K562 (cell line): ENCODE measurements at regions not wholly inside any gene's neighbourhood (a gene's known extent, or its start where the extent isn't known, plus 50 kb on each side); places are given as distances from the start of the nearest gene placed in this dataset.

Source experiments
- ARID4B ChIP-seq: sonication (generic); formaldehyde crosslinking; IDR thresholded peaks from 2 replicates; pipeline ENCODE4 v1.8.0; 2022; ENCODE audit warnings: mild to moderate bottlenecking, missing genetic modification reagents
- EGR1 ChIP-seq: fragments of 450-650 bp; conservative IDR thresholded peaks from 2 replicates; pipeline ENCODE4 v1.6.1; 2017; ENCODE audit warnings: mild to moderate bottlenecking
- EP400 ChIP-seq: fragments of 450-650 bp; IDR thresholded peaks from 2 replicates; pipeline ENCODE4 v1.6.1; 2017; ENCODE audit warnings: antibody characterized with exemption, mild to moderate bottlenecking, moderate library complexity
- POLR2A ChIP-seq: fragments of 450-650 bp; conservative IDR thresholded peaks from 2 replicates; pipeline ENCODE4 v1.6.1; 2016
- ZBTB34 ChIP-seq: fragments of 250-450 bp; sonication (Bioruptor Pico); IDR thresholded peaks from 2 replicates; pipeline ENCODE4 v1.8.0; 2021; ENCODE audit warnings: mild to moderate bottlenecking, moderate library complexity
- ZNF407 ChIP-seq: fragments of 450-650 bp; IDR thresholded peaks from 2 replicates; pipeline ENCODE4 v1.6.1; 2016; ENCODE audit warnings: low read depth
- TF ChIP-seq, protein P1 (sequence below), 3 experiments: IDR thresholded peaks in 2 of 3; conservative IDR thresholded peaks in 1 of 3; 2 replicates each; pipeline ENCODE4 v1.5.1; 2011 to 2012; ENCODE audit warnings: low read length in 3 of 3, mild to moderate bottlenecking in 3 of 3, control low read depth in 2 of 3, improper control_type of control experiment in 1 of 3, inconsistent platforms in 1 of 3, low read depth in 1 of 3, mixed read lengths in 1 of 3, moderate library complexity in 1 of 3; ENCODE audit not compliant: insufficient read depth in 2 of 3

DNA sequence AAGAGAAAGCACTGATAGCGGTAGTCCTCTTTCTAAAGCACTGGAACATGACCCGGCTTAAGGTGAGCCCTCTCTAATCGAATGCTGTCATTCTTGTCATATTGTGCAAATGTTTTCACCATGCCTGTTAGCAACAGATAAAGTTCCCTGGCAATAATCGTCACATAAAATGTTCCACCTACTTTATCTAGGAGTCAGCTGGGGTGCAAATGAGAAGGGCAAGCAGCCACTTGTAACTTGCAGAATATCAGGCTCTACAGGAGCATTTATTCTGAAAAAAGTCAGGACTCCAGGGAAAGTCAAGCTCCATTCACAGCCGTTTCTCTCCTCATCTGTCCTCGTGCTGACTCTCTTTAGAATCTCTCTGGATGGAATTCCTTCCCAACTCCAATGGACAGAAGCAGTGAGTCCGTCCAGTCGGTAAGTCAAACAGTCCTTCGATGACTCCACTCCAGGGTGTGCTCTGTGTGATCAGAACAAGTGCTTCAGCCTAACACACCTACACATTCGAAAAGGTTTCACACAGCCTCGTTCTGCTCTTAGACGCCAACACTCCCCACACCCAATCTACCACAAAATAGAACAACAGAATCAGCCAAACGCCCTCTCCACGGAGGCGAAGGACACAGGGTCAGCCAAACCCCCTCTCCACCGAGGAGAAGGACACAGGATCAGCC lies 101.7 kb upstream of the FRG1 start:
- no peak for TF ChIP-seq ZNF407
- TF ChIP-seq ARID4B = no peak
- no peak for TF ChIP-seq EGR1
- no peak for TF ChIP-seq EP400
- no peak for TF ChIP-seq POLR2A
- TF ChIP-seq, protein P1, sequence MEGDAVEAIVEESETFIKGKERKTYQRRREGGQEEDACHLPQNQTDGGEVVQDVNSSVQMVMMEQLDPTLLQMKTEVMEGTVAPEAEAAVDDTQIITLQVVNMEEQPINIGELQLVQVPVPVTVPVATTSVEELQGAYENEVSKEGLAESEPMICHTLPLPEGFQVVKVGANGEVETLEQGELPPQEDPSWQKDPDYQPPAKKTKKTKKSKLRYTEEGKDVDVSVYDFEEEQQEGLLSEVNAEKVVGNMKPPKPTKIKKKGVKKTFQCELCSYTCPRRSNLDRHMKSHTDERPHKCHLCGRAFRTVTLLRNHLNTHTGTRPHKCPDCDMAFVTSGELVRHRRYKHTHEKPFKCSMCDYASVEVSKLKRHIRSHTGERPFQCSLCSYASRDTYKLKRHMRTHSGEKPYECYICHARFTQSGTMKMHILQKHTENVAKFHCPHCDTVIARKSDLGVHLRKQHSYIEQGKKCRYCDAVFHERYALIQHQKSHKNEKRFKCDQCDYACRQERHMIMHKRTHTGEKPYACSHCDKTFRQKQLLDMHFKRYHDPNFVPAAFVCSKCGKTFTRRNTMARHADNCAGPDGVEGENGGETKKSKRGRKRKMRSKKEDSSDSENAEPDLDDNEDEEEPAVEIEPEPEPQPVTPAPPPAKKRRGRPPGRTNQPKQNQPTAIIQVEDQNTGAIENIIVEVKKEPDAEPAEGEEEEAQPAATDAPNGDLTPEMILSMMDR (IDR thresholded peaks at IDR 0.05 in 2 of 3, conservative IDR thresholded peaks at IDR 0.05 in 1 of 3; ENCODE audit: insufficient read depth in 2 of 3, low read depth in 1 of 3, low read length in 3 of 3) = no peak
- no peak for TF ChIP-seq ZBTB34 (CRISPR knock-in tag)
